ENCODE measurements at regions not wholly inside any gene's neighbourhood (a gene's known extent, or its start where the extent isn't known, plus 50 kb on each side); places are given as distances from the start of the nearest gene placed in this dataset.
"Not testable (repeated sequence)": the region's sequence is repeated elsewhere in the genome, so short reads cannot be mapped to it uniquely, and the experiment has no call there.

DNA sequence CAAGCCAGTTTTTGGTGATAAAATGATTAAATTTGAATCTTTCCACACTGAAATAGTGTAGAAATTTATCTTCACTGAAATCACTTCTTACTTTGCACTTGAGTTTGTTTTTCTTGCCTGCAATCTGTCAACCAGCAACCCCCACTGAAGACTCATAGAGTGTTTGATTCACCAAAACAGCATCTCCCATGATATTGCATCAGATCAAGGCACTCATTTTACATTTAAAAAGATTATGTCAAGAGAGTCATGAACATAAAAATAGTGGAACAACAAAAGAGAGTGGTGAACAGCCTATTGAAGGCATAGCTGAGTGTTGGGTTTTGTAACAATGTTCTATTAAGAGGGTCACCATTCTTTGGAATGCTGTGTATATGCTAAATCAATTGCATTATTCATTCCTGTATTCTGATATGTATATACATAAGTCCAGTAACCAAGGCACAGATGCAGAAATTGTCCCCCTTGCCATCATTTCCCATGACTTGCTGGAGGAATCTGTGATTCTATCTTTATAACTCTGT is 1934.9 kb downstream of the ARAP2 start:
- no peak for FAIRE-seq
- no peak for DNase-seq (ENCODE audit: low spot score)

- DNase-seq (ENCODE audit: low spot score) (no peak), FAIRE-seq (no peak)
These were observed 1925.5 kb downstream of the ARAP2 start for GRCh38 chr4:34318773-34319172.

DNA sequence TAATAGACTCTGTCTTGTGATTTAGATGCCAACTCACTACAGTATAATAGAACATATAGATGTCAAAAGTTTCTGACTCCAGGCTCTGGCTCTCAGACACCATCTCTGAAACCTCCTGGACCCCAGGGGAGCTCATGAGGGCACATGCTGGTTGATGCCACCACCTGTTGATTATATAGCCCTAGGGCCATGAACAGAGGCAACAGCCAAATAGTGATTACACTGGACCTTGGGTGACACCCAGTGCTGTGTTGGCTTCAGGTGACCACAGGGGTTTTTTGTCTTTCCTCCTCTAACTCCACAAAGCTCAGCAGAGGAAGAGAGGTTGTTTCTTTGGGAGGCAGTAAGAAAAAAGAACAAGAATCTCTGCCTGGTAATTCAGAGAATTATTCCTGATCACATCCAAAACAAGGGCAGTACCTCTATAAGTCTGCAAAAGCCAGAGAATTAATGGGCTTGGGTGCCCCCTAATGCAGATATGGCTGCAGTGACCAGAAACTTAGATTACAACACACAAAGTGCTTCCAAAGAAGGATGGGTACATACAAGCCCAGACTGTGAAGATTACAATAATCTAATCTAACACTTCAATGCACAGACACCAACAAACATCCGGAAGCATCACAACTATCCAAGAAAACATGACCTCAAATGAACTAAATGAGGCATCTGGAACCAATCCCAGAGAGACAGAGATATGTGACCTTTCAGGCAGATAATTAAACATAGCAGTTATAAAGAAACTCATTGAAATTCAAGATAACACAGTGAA is 1920.6 kb downstream of the ARAP2 start:
- no peak for DNase-seq (ENCODE audit: low spot score)
- no peak for FAIRE-seq

GRCh38 chr4:34328939-34329338 is 1915.4 kb downstream of the ARAP2 start:
- DNase-seq (ENCODE audit: low spot score) (no peak), FAIRE-seq (no peak)

DNA sequence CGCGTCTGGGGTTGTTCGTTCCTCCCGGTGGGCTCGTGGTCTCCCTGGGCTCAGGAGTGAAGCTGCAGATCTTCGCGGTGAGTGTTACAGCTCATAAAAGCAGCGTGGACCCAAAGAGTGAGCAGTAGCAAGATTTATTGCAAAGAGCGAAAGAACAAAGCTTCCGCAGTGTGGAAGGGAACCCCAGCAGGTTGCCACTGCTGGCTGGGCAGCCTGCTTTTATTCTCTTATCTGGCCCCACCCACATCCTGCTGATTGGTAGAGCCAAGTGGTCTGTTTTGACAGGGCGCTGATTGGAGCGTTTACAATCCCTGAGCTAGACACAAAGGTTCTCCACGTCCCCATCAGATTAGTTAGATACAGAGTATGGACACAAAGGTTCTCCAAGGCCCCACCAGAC is 1909.2 kb downstream of the ARAP2 start:
- DNase-seq (ENCODE audit: low spot score); FAIRE-seq: not testable (repeated sequence)

DNA sequence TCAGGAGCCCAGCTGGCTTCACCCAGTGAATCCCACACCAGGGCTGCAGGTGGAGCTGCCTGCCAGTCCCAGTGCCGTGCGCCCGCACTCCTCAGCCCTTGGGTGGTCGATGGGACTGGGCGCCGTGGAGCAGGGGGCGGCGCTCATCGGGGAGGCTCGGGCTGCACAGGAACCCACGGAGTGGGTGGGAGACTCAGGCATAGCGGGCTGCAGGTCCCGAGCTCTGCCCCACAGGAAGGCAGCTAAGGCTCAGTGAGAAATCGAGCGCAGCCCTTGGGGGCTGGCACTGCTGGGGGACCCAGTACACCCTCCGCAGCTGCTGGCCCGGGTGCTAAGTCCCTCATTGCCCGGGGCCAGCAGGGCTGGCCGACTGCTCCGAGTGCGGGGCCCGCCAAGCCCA is 1908.8 kb downstream of the ARAP2 start:
- not testable (repeated sequence) for DNase-seq (ENCODE audit: low spot score); FAIRE-seq

DNA sequence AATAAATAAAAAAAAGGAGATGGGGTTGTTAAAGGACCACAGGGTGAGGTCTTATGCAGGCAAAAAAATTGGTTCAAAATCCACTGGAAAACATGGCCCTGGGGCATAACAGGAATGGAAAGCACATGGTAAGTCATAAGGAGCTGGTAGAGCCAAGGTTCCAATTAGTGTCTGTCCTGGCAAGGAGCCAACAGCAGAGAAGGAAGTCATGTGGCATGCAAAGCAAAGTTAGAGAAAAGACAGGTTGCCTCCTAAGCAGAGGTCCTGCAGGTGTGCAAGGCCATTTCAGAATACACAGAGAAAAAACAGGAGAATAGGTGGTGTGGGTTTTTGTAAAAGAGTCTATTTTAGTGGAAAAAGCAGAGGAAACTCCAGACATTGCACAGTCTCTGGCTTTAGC is 1881.7 kb downstream of the ARAP2 start:
- FAIRE-seq, result no peak

GRCh38 chr4:34363842-34364241 is 1880.5 kb downstream of the ARAP2 start:
- no peak for DNase-seq (ENCODE audit: low spot score)
- FAIRE-seq, result no peak

More for the DNA sequence above, 1881.7 kb downstream of the ARAP2 start:
- DNase-seq (ENCODE audit: low spot score), result no peak

GRCh38 chr4:34365946-34366345 is 1878.4 kb downstream of the ARAP2 start:
- FAIRE-seq, result no peak
- no peak for DNase-seq (ENCODE audit: low spot score)

GRCh38 chr4:34371676-34372075 is 1872.6 kb downstream of the ARAP2 start:
- FAIRE-seq (no peak), DNase-seq (ENCODE audit: low spot score) (no peak)

DNA sequence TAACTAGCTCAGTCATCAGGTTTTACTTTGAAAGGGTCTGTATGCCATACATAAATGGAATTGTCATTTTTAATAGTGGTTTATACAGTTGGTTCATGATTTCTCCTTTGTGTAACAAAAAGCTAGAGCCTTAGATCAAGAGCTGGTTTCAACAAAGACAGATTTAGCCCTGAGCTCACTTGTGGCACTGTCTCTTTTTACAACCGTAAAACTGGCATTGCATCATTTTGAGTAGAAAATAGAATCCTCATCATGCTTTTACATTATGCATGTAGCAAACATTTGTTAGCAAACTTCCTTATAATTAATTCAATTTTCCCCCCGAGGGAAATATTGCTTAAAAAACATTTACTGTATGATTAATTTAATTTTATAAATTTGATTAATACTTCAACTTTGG is 1871.5 kb downstream of the ARAP2 start:
- FAIRE-seq (no peak), DNase-seq (ENCODE audit: low spot score) (no peak)

- no peak for DNase-seq (ENCODE audit: low spot score)
- FAIRE-seq, result no peak
These were observed 1870.9 kb downstream of the ARAP2 start for GRCh38 chr4:34373456-34373855.

GRCh38 chr4:34412233-34412632 is 1832.1 kb downstream of the ARAP2 start:
- FAIRE-seq (peak; percentile 95), DNase-seq (ENCODE audit: low spot score) (no peak)

DNA sequence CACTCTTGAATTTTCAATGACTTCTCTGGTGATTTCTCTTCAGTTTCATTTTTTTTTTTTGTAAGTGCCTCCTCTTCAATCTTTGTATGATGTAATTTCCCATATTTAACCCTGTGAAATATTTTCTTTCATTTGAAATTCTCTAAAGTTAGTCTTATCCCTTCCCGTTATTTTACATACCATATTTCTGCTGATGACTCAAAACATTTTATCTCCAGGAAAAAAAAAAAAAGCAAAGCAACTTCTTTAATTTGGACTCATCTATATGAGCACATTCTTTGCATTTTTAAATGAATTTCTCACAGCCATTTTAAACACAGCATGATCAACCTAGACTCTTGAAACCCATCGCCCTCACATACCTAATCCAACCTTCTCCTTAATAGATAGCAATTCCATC is 1831.4 kb downstream of the ARAP2 start:
- DNase-seq (ENCODE audit: low spot score), result no peak
- no peak for FAIRE-seq

DNA sequence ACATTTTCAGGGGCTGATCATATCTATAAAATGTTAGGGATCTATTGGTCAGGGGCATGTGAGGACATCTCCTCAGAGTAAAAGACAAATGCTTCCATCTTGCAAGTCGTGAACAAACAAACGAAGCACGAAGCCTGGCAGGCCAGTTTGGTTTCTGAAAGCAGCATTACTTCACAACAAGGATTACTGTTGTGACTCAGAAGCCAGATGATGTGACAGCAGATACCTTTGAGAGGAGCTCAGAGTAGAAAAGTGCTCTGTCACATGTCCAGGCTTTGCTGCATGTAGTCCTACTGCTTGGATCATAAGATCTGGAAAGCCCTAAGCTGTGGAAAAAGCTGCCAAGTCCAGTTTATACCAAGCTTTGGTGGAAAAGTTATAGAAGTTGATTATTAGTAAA is 1827.2 kb downstream of the ARAP2 start:
- FAIRE-seq (no peak), DNase-seq (ENCODE audit: low spot score) (peak; percentile 23)

DNA sequence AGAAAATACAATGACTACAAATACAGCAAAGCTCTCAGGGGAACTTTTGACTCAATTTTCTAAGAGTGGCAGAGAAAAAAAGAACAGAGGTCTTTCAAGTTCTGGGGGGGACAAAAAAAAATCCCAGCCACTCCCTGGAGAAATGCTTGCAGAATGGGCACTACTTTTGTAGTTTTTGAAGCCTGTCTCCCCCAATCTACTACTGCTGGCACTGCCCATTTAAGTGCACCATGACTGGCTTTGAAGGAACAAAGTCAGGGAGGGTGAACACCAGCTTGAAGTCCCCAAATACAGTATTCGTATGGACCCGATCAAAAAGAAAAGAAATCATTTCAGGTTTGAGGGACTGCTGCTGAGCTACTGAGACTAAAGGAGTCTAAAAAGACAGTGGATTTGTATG is 1824.4 kb downstream of the ARAP2 start:
- DNase-seq (ENCODE audit: low spot score) (no peak), FAIRE-seq (peak; percentile 44)

DNA sequence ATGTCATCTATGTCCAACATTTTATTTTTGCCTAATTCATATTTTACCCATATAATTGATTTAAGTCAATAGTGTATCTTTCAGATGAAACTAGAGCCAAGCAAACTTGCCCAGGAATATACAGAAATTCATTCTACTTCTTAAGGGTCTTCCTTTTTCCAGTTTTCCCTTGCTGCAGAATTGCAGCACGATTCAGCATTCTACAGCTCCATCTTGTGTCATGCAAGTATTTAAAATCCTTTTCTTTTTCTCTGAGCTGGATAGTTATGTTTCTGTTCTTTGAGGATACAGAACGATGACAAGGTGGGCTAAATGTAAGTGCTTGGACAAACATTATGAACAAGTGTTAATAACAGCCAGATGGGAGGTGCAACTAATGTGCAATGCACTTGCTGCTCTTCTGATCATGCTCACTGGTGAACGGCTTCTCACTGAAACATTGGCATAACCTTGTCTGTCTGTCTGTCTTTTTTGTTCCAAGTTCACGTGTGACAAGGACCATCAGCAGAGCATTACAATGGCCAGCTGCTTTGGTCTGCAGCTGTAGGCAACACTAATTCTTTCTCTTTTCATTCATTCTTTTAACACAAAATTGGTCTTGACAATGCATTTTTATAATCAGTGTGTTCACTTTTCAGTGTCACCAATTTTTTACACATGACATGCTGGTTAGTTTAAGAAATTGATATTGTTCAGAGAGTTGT is 1821.7 kb downstream of the ARAP2 start:
- FAIRE-seq, result peak; percentile 96
- no peak for DNase-seq (ENCODE audit: low spot score)

GRCh38 chr4:34432706-34433105 is 1811.6 kb downstream of the ARAP2 start:
- DNase-seq (ENCODE audit: low spot score), result no peak
- no peak for FAIRE-seq

- FAIRE-seq; DNase-seq (ENCODE audit: low spot score): not testable (repeated sequence)
These were observed 1809.9 kb downstream of the ARAP2 start for GRCh38 chr4:34434377-34434776.

DNA sequence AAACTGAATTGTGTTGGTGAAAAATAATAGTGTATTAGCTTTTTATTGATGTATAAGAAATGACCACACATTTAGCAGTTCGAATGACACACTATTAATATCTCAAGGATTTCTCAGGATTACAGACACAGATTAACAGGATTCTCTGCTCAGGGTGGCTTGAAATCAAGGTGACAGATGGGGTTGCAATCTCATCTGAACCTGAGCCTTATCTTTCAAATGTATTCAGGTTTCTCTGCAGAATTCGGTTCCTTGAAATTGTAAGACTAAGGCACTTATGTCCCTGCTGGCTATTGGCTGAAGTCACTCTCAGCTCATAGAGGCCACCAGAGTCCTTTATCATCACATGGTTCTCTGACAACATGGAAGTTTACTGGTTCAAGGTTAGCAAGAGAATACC is 1780.1 kb downstream of the ARAP2 start:
- FAIRE-seq, result peak; percentile 86
- no peak for DNase-seq (ENCODE audit: low spot score)

- DNase-seq (ENCODE audit: low spot score) (no peak), FAIRE-seq (no peak)
These were observed 1777.9 kb downstream of the ARAP2 start for GRCh38 chr4:34466411-34466810.

DNA sequence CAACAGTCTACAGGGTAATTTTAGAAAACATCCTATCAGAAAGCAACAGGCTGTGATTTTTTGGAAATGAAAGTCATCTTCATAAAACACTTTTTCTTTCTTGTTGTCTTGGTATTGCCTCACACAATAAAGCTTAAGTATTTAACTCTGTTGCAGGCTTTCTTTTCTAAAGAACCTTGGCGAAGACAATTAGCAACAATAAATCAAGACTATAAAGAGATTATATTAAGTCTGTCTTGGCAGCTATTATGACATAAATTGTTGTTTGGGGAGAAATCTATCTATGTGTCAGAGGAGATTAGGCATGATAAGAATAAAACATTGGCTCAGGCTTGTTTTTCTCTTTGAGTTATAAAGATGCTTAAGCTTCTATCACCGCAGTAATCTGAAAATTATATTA is 1774.8 kb downstream of the ARAP2 start:
- DNase-seq (ENCODE audit: low spot score) (no peak), FAIRE-seq (no peak)

- no peak for DNase-seq (ENCODE audit: low spot score)
- no peak for FAIRE-seq
These were observed 1759.1 kb downstream of the ARAP2 start for GRCh38 chr4:34485252-34485651.

Measured in urothelium cell line (cell line).